B cell (primary cell): ENCODE measurements at regions not wholly inside any gene's neighbourhood (a gene's known extent, or its start where the extent isn't known, plus 50 kb on each side); places are given as distances from the start of the nearest gene placed in this dataset.

Source experiments
- CTCF ChIP-seq: fragments of 200-600 bp; IDR thresholded peaks from one replicate; pipeline ENCODE4 v1.8.0; 2022; ENCODE audit warnings: antibody characterized with exemption, mild to moderate bottlenecking
- EZH2 ChIP-seq: IDR thresholded peaks from 2 replicates; pipeline ENCODE4 v1.6.1; 2012; ENCODE audit warnings: borderline replicate concordance, low read depth, mild to moderate bottlenecking, moderate library complexity, low read length; ENCODE audit not compliant: insufficient read depth, poor library complexity, severe bottlenecking

DNA sequence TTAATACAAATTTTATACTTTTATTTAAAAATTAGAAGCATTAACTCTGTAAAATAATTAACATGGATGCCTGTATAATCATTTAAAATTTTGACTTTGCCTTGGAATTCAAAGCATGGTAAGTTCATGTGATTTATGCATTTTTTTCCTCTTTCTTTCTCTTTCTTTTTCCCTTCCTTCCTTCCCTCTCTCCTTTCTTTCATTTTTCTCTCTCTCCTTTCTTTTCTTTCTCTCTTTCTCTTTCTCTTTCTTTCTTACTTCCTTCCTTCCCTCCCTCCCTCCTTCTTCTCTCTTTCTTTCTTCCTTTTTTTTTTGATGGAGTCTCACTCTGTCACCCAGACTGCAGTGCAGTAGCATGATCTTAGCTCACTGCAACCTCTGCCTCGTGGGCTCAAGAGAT is 53.8 kb upstream of the P3H2 start:
- no peak for TF ChIP-seq CTCF
- TF ChIP-seq EZH2: no peak
